ENCODE measurements at regions not wholly inside any gene's neighbourhood (a gene's known extent, or its start where the extent isn't known, plus 50 kb on each side); places are given as distances from the start of the nearest gene placed in this dataset.

GRCh38 chr14:85789506-85789905 is 259.6 kb downstream of the FLRT2 start:
- TF ChIP-seq CTCF (IDR thresholded peaks at IDR 0.05; ENCODE audit: low read depth, low read length, missing control alignments): no peak
- in situ Hi-C loops (cut with HindIII; ENCODE audit: low pct_ligation_motif_present, low sequenced_read_pairs): no loop called here
- no peak for DNase-seq
- no peak overlapping the region for H3K27ac ChIP-seq
- H3K4me3 ChIP-seq (ENCODE audit: low read depth, low read length): no peak overlapping the region
- no peaks in the 10 kb centered on the region for H3K27me3 ChIP-seq (replicated peaks)
- H3K36me3 ChIP-seq (replicated peaks): no peaks in the 10 kb centered on the region

- no peaks in the 10 kb centered on the region for H3K27me3 ChIP-seq (replicated peaks)
- no peaks in the 10 kb centered on the region for H3K36me3 ChIP-seq (replicated peaks)
- no peak for TF ChIP-seq CTCF (IDR thresholded peaks at IDR 0.05; ENCODE audit: low read depth, low read length, missing control alignments)
- no peak for DNase-seq
- in situ Hi-C loops (cut with HindIII; ENCODE audit: low pct_ligation_motif_present, low sequenced_read_pairs): no loop called here
- H3K4me3 ChIP-seq (ENCODE audit: low read depth, low read length): no peak overlapping the region
- H3K27ac ChIP-seq: no peak overlapping the region
These were observed 258.7 kb downstream of the FLRT2 start for GRCh38 chr14:85788470-85789233.

GRCh38 chr14:85766295-85766694 is 236.4 kb downstream of the FLRT2 start:
- in situ Hi-C loops (cut with HindIII; ENCODE audit: low pct_ligation_motif_present, low sequenced_read_pairs): no loop called here
- DNase-seq: no peak
- Histone ChIP-seq H3K27me3 (replicated peaks) (no peaks in the 10 kb centered on the region), H3K27ac (no peak overlapping the region), H3K4me3 (ENCODE audit: low read depth, low read length) (no peak overlapping the region), H3K36me3 (replicated peaks) (no peaks in the 10 kb centered on the region)
- no peak for TF ChIP-seq CTCF (IDR thresholded peaks at IDR 0.05; ENCODE audit: low read depth, low read length, missing control alignments)

- Histone ChIP-seq H3K27me3 (replicated peaks) (no peaks in the 10 kb centered on the region), H3K4me3 (ENCODE audit: low read depth, low read length) (no peak overlapping the region), H3K36me3 (replicated peaks) (no peaks in the 10 kb centered on the region), H3K27ac (no peak overlapping the region)
- peak; percentile 63 for DNase-seq
- in situ Hi-C loops (cut with HindIII; ENCODE audit: low pct_ligation_motif_present, low sequenced_read_pairs): no loop called here
- TF ChIP-seq CTCF (IDR thresholded peaks at IDR 0.05; ENCODE audit: low read depth, low read length, missing control alignments): no peak
These were observed 234.9 kb downstream of the FLRT2 start for GRCh38 chr14:85764822-85765221.

GRCh38 chr14:85762526-85762925 is 232.6 kb downstream of the FLRT2 start:
- in situ Hi-C loops (cut with HindIII; ENCODE audit: low pct_ligation_motif_present, low sequenced_read_pairs): no loop called here
- H3K27me3 ChIP-seq (replicated peaks): no peaks in the 10 kb centered on the region
- no peak overlapping the region for H3K4me3 ChIP-seq (ENCODE audit: low read depth, low read length)
- TF ChIP-seq CTCF (IDR thresholded peaks at IDR 0.05; ENCODE audit: low read depth, low read length, missing control alignments): no peak
- DNase-seq: no peak
- no peaks in the 10 kb centered on the region for H3K36me3 ChIP-seq (replicated peaks)
- no peak overlapping the region for H3K27ac ChIP-seq

DNA sequence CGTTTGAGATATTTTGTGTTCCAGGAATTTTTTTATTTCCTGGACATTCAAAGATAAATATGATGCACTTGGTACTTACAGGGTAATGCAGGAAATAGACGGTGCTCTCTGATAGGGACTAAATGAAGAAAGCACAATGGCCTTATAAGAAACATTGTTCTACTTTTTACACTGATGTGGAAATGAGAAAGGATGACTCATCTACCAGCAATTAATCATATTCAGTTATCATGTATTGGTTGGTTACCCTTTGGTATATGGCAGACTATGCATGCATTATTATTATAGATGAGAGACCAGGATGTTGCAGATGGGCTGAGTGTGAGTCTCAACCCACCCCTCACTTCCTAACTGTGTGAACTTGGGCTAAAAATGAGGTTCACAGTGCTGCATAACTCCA is 222.2 kb downstream of the FLRT2 start:
- H3K27me3 ChIP-seq (replicated peaks): no peaks in the 10 kb centered on the region
- in situ Hi-C loops (cut with HindIII; ENCODE audit: low pct_ligation_motif_present, low sequenced_read_pairs): no loop called here
- no peak for TF ChIP-seq CTCF (IDR thresholded peaks at IDR 0.05; ENCODE audit: low read depth, low read length, missing control alignments)
- no peak for DNase-seq
- H3K4me3 ChIP-seq (ENCODE audit: low read depth, low read length): no peak overlapping the region
- no peaks in the 10 kb centered on the region for H3K36me3 ChIP-seq (replicated peaks)
- no peak overlapping the region for H3K27ac ChIP-seq
